Gastrocnemius medialis (tissue), 4 donors: ENCODE measurements at regions not wholly inside any gene's neighbourhood (a gene's known extent, or its start where the extent isn't known, plus 50 kb on each side); places are given as distances from the start of the nearest gene placed in this dataset.

Experiments
- POLR2A ChIP-seq, 2 donors: fragments of 450-650 bp; IDR thresholded peaks; one replicate each; pipeline ENCODE4 v1.6.1; 2017; ENCODE audit warnings: antibody characterized with exemption in 2 of 2, mild to moderate bottlenecking in 2 of 2, moderate library complexity in 2 of 2
- TF ChIP-seq, protein P1 (sequence below), 5 experiments: fragments of 450-650 bp in 3 of 5; fragments of 200-600 bp in 2 of 5; sonication (generic) in 2 of 5; IDR thresholded peaks in 4 of 5; conservative IDR thresholded peaks in 1 of 5; 1 replicate in 4 of 5; 2 replicates in 1 of 5; pipeline ENCODE4 v1.5.1; 2016 to 2019; ENCODE audit warnings: antibody characterized with exemption in 5 of 5, mild to moderate bottlenecking in 3 of 5, moderate library complexity in 3 of 5

DNA sequence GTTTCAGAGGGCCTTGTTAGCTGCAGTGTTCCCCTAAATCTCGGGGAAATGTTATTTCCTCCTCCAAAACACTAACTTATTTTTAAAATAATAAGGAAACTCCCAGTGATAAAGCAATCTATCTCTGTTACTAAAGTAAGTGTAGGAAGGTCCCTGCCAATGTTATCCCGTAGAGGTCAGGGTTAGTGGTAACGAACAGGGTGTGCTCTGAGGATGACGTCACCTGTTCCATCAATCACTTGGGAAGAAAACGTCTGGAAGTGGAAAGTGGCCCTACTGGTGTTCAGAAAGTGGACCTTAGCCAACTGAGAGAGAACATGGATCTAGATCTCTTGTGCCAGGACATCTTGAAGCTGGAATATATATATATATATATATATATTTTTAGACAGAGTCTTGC is 249.5 kb downstream of the BCOR start:
- TF ChIP-seq, protein P1, sequence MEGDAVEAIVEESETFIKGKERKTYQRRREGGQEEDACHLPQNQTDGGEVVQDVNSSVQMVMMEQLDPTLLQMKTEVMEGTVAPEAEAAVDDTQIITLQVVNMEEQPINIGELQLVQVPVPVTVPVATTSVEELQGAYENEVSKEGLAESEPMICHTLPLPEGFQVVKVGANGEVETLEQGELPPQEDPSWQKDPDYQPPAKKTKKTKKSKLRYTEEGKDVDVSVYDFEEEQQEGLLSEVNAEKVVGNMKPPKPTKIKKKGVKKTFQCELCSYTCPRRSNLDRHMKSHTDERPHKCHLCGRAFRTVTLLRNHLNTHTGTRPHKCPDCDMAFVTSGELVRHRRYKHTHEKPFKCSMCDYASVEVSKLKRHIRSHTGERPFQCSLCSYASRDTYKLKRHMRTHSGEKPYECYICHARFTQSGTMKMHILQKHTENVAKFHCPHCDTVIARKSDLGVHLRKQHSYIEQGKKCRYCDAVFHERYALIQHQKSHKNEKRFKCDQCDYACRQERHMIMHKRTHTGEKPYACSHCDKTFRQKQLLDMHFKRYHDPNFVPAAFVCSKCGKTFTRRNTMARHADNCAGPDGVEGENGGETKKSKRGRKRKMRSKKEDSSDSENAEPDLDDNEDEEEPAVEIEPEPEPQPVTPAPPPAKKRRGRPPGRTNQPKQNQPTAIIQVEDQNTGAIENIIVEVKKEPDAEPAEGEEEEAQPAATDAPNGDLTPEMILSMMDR (IDR thresholded peaks at IDR 0.05 in 4 of 5, conservative IDR thresholded peaks at IDR 0.05 in 1 of 5) = no peak
- no peak for TF ChIP-seq POLR2A (IDR thresholded peaks at IDR 0.05)
